ENCODE measurements at regions not wholly inside any gene's neighbourhood (a gene's known extent, or its start where the extent isn't known, plus 50 kb on each side); places are given as distances from the start of the nearest gene placed in this dataset.

DNA sequence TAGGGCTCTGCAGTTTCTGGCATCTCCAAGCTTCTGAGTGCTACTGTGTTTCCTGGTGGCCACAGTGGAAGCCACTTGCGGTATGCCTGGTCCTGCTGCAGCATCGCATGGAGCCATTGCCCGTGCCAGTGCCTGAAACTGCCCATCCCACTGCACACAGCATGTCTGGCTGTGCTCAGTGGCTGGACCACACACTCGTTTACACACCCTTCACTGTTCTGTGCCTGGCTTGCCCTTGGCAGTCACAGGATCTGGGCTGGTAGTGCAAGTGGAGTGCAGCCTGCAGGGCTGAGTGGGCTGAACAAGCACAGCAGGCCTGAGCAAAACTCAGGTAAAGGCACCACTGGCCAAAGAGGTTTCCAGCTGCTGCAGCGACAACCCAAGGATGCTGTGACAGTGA, 600.0 kb downstream of the SI start:
- TF ChIP-seq GABPA (IDR thresholded peaks at IDR 0.05; ENCODE audit: low read depth): no peak
- Histone ChIP-seq H3K79me2 (ENCODE audit: insufficient read depth) (no peaks in the 10 kb centered on the region), H3K9me3 (no peaks in the 10 kb centered on the region), H3K36me3 (replicated peaks in 1 of 2; ENCODE audit: control insufficient read depth in 1 of 2, insufficient read depth in 2 of 2, low read length in 1 of 2) (peaks cover 0 to 3% of the 10 kb centered on the region in 2 experiments), H3K27ac (ENCODE audit: low read depth in 2 of 2, low read length in 1 of 2) (no peak overlapping the region), H3K9me2 (no peaks in the 10 kb centered on the region), H3K4me2 (no peak overlapping the region), H2AFZ (ENCODE audit: low read depth) (no peak overlapping the region), H3K27me3 (ENCODE audit: insufficient read depth) (no peaks in the 10 kb centered on the region), H3K9ac (no peak overlapping the region), H3K4me1 (ENCODE audit: control insufficient read depth in 1 of 2, insufficient read depth in 2 of 2, low read depth in 1 of 2, low read length in 1 of 2) (no peaks in the 10 kb centered on the region; a peak in 1 of 4 replicates), H3F3A (replicated peaks; ENCODE audit: insufficient read depth) (no peaks in the 10 kb centered on the region), H3K4me3 (ENCODE audit: low read depth in 2 of 2, low read length in 1 of 2) (no peak overlapping the region), H4K20me1 (ENCODE audit: insufficient read depth) (no peaks in the 10 kb centered on the region)
- whole genome bisulfite sequencing (ENCODE audit: low lambda C conversion rate): 46% methylated on average over 4 of the region's 5 CpGs
- POLR2A ChIA-PET: no interaction called here
- CTCF ChIA-PET: interaction anchor here (0.8 kb wide), 1 partner anchor 25 kb away, joined by 4 read pairs; no protein-coding TSS in a partner anchor
- no peak for DNase-seq

DNA sequence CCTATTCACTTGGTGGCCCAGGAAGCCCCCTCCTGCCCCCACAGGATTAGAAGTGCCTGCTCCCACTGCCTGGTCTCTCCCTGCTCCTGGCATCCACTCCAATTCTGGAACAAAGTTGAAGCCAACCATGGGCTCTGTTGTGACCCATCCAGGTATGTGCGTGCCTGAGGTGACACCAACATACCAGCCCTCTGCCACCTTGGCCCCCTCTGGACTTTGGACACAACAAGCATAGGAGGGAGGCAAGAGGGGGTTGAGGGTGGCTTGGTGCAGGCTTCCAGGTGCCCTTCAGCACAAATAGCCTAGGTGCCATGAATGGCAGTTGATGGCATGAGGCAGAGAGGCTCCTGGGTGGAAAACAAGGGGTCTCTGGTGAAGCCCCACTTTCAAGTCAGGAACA, 600.9 kb downstream of the SI start:
- Histone ChIP-seq H4K20me1 (ENCODE audit: insufficient read depth) (no peaks in the 10 kb centered on the region), H3K9ac (no peak overlapping the region), H3K79me2 (ENCODE audit: insufficient read depth) (no peaks in the 10 kb centered on the region), H3K9me3 (no peaks in the 10 kb centered on the region), H3F3A (replicated peaks; ENCODE audit: insufficient read depth) (no peaks in the 10 kb centered on the region), H3K9me2 (no peaks in the 10 kb centered on the region), H3K4me1 (ENCODE audit: control insufficient read depth in 1 of 2, insufficient read depth in 2 of 2, low read depth in 1 of 2, low read length in 1 of 2) (no peaks in the 10 kb centered on the region; a peak in 1 of 4 replicates), H3K4me3 (ENCODE audit: low read depth in 2 of 2, low read length in 1 of 2) (no peak overlapping the region), H3K27me3 (ENCODE audit: insufficient read depth) (no peaks in the 10 kb centered on the region), H3K27ac (ENCODE audit: low read depth in 2 of 2, low read length in 1 of 2) (no peak overlapping the region), H3K36me3 (replicated peaks in 1 of 2; ENCODE audit: control insufficient read depth in 1 of 2, insufficient read depth in 2 of 2, low read length in 1 of 2) (peaks cover 0 to 3% of the 10 kb centered on the region in 2 experiments), H3K4me2 (no peak overlapping the region), H2AFZ (ENCODE audit: low read depth) (no peak overlapping the region)
- ChIA-PET POLR2A (no interaction called here), CTCF (no interaction called here)
- TF ChIP-seq FOXM1 (IDR thresholded peaks at IDR 0.05; ENCODE audit: low read depth) (no peak), ELF1 (IDR thresholded peaks at IDR 0.05) (no peak), YY1 (IDR thresholded peaks at IDR 0.05; ENCODE audit: low read depth) (no peak), GATA2 (CRISPR knock-in tag; IDR thresholded peaks at IDR 0.05) (no peak), GABPA (IDR thresholded peaks at IDR 0.05; ENCODE audit: low read depth) (no peak), NRF1 (IDR thresholded peaks at IDR 0.05; ENCODE audit: low read depth, low read length) (no peak), SIN3A (IDR thresholded peaks at IDR 0.05; ENCODE audit: borderline replicate concordance, low read depth, low read length) (no peak), POLR2AphosphoS5 (IDR thresholded peaks at IDR 0.05; ENCODE audit: low read depth, low read length) (no peak), CHD2 (IDR thresholded peaks at IDR 0.05; ENCODE audit: low read length, partially characterized antibody) (no peak), JUND (IDR thresholded peaks at IDR 0.05) (no peak), TAF1 (IDR thresholded peaks at IDR 0.05; ENCODE audit: borderline replicate concordance, low read depth, low read length) (no peak), RFX5 (IDR thresholded peaks at IDR 0.05; ENCODE audit: low read length) (no peak)
- TF ChIP-seq, protein P1, sequence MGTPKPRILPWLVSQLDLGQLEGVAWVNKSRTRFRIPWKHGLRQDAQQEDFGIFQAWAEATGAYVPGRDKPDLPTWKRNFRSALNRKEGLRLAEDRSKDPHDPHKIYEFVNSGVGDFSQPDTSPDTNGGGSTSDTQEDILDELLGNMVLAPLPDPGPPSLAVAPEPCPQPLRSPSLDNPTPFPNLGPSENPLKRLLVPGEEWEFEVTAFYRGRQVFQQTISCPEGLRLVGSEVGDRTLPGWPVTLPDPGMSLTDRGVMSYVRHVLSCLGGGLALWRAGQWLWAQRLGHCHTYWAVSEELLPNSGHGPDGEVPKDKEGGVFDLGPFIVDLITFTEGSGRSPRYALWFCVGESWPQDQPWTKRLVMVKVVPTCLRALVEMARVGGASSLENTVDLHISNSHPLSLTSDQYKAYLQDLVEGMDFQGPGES (IDR thresholded peaks at IDR 0.05; ENCODE audit: low read depth, low read length): no peak
- TF ChIP-seq, protein P2, sequence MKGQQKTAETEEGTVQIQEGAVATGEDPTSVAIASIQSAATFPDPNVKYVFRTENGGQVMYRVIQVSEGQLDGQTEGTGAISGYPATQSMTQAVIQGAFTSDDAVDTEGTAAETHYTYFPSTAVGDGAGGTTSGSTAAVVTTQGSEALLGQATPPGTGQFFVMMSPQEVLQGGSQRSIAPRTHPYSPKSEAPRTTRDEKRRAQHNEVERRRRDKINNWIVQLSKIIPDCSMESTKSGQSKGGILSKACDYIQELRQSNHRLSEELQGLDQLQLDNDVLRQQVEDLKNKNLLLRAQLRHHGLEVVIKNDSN (IDR thresholded peaks at IDR 0.05; ENCODE audit: borderline replicate concordance, low read depth): no peak
- TF ChIP-seq, protein P3, sequence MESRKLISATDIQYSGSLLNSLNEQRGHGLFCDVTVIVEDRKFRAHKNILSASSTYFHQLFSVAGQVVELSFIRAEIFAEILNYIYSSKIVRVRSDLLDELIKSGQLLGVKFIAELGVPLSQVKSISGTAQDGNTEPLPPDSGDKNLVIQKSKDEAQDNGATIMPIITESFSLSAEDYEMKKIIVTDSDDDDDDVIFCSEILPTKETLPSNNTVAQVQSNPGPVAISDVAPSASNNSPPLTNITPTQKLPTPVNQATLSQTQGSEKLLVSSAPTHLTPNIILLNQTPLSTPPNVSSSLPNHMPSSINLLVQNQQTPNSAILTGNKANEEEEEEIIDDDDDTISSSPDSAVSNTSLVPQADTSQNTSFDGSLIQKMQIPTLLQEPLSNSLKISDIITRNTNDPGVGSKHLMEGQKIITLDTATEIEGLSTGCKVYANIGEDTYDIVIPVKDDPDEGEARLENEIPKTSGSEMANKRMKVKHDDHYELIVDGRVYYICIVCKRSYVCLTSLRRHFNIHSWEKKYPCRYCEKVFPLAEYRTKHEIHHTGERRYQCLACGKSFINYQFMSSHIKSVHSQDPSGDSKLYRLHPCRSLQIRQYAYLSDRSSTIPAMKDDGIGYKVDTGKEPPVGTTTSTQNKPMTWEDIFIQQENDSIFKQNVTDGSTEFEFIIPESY (IDR thresholded peaks at IDR 0.05; ENCODE audit: borderline replicate concordance, low read depth): no peak
- TF ChIP-seq, protein P4, sequence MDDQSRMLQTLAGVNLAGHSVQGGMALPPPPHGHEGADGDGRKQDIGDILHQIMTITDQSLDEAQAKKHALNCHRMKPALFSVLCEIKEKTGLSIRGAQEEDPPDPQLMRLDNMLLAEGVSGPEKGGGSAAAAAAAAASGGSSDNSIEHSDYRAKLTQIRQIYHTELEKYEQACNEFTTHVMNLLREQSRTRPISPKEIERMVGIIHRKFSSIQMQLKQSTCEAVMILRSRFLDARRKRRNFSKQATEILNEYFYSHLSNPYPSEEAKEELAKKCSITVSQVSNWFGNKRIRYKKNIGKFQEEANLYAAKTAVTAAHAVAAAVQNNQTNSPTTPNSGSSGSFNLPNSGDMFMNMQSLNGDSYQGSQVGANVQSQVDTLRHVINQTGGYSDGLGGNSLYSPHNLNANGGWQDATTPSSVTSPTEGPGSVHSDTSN (IDR thresholded peaks at IDR 0.05): no peak
- TF ChIP-seq, protein P5, sequence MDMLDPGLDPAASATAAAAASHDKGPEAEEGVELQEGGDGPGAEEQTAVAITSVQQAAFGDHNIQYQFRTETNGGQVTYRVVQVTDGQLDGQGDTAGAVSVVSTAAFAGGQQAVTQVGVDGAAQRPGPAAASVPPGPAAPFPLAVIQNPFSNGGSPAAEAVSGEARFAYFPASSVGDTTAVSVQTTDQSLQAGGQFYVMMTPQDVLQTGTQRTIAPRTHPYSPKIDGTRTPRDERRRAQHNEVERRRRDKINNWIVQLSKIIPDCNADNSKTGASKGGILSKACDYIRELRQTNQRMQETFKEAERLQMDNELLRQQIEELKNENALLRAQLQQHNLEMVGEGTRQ (IDR thresholded peaks at IDR 0.05; ENCODE audit: borderline replicate concordance, low read depth, low read length): no peak
- 0% methylated on average over 1 of the region's 1 CpG for WGBS (ENCODE audit: low lambda C conversion rate)
- DNase-seq: no peak

All from SK-N-SH (cell line).